A673 (cell line): ENCODE measurements at regions not wholly inside any gene's neighbourhood (a gene's known extent, or its start where the extent isn't known, plus 50 kb on each side); places are given as distances from the start of the nearest gene placed in this dataset.

Experiments
- BruUV-seq: library from RNA; stranded (reverse); fragments of 400-500 nt; replicated peaks from 2 replicates; lab custom pipeline; 2021; lab: Mats Ljungman, UMichigan
- CTCF ChIA-PET: fragments of 300-600 bp; sonication (Branson Sonifier 250); formaldehyde crosslinking; loops from one replicate; lab custom pipeline; 2022; ENCODE audit warnings: antibody characterized with exemption; lab: Charles Lee
- POLR2A ChIA-PET: fragments of 300-600 bp; sonication (Branson Sonifier 250); formaldehyde crosslinking; loops from one replicate; lab custom pipeline; 2022; ENCODE audit warnings: antibody characterized with exemption; ENCODE audit not compliant: low non-redundant PET; lab: Charles Lee
- DNase-seq: peaks from one replicate; pipeline ENCODE4 v3.0.0-alpha.2; 2015; ENCODE audit warnings: low spot score
- H3K27ac ChIP-seq: fragments of 200-600 bp; sonication (generic); 2 replicates; pipeline ENCODE4 v1.5.1; 2016; ENCODE audit warnings: mixed run types, low read depth, mild to moderate bottlenecking, mixed read lengths, antibody characterized with exemption, low read length; ENCODE audit not compliant: poor library complexity, severe bottlenecking
- H3K27me3 ChIP-seq: fragments of 200-600 bp; sonication (generic); replicated peaks from 2 replicates; pipeline ENCODE4 v1.6.1; 2017; ENCODE audit warnings: mixed run types, low read depth, mild to moderate bottlenecking, mixed read lengths, antibody characterized with exemption, low read length; ENCODE audit not compliant: insufficient read depth, poor library complexity
- H3K36me3 ChIP-seq: fragments of 200-600 bp; sonication (generic); 2 replicates; pipeline ENCODE4 v1.6.1; 2016; ENCODE audit warnings: mixed run types, mild to moderate bottlenecking, mixed read lengths, antibody characterized with exemption, low read length; ENCODE audit not compliant: insufficient read depth, poor library complexity, severe bottlenecking
- H3K4me1 ChIP-seq: fragments of 200-600 bp; sonication (generic); 2 replicates; pipeline ENCODE4 v1.6.1; 2017; ENCODE audit warnings: mixed run types, mild to moderate bottlenecking, mixed read lengths, antibody characterized with exemption, low read length; ENCODE audit not compliant: insufficient read depth, poor library complexity, severe bottlenecking
- H3K4me3 ChIP-seq: fragments of 200-600 bp; sonication (generic); 2 replicates; pipeline ENCODE4 v1.5.1; 2016; ENCODE audit warnings: low read depth, mixed run types, mild to moderate bottlenecking, mixed read lengths, low read length; ENCODE audit not compliant: poor library complexity, severe bottlenecking
- H3K9me3 ChIP-seq: fragments of 200-600 bp; sonication (generic); 2 replicates; pipeline ENCODE4 v1.6.1; 2016; ENCODE audit warnings: mixed run types, low read depth, mild to moderate bottlenecking, mixed read lengths, antibody characterized with exemption, low read length; ENCODE audit not compliant: poor library complexity, severe bottlenecking
- EZH2 ChIP-seq: fragments of 200-600 bp; sonication (generic); IDR thresholded peaks from 2 replicates; pipeline ENCODE4 v1.6.1; 2017; ENCODE audit warnings: borderline replicate concordance, low read depth, mild to moderate bottlenecking, mixed read lengths, antibody characterized with exemption, low read length; ENCODE audit not compliant: poor library complexity, severe bottlenecking
- intact Hi-C: fragments of 100-400 bp; cut with micrococcal nuclease; formaldehyde crosslinking; loops from one replicate; pipeline ENCODE4 v1.10.0; 2022; ENCODE audit not compliant: unreplicated experiment
- TF ChIP-seq, protein P1 (sequence below): fragments of 300-800, 200-600 bp; sonication (generic); conservative IDR thresholded peaks from 2 replicates; pipeline ENCODE4 v1.5.1; 2017; ENCODE audit warnings: low read depth, mild to moderate bottlenecking, antibody characterized with exemption, low read length, moderate library complexity, mixed read lengths

DNA sequence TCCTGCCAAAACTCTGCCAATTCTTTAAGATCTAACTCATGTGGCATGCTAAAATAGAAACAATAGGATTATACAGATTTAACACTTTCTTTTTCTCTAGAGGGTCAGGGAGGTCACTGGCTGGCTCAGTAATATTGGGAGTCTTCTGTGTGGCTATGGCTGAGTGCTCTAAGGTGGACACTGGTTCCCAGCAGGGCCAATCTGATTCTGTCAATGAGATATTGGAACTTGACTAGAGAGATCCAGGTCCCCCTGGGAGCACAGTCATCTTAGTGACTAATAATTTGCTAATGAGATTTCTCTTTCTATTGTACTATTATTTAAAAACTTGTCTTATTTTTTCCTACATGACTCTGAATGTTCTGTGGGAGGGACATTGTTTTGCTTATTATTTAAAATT lies 69.1 kb upstream of the ZP4 start:
- intact Hi-C loops: no loop called here
- no peak for DNase-seq
- ChIA-PET CTCF (no interaction called here), POLR2A (no interaction called here)
- H3K9me3 ChIP-seq: no peaks in the 10 kb centered on the region
- H3K27ac ChIP-seq: no peak overlapping the region
- H3K4me1 ChIP-seq: no peaks in the 10 kb centered on the region
- no peaks in the 10 kb centered on the region for H3K27me3 ChIP-seq
- TF ChIP-seq, protein P1, sequence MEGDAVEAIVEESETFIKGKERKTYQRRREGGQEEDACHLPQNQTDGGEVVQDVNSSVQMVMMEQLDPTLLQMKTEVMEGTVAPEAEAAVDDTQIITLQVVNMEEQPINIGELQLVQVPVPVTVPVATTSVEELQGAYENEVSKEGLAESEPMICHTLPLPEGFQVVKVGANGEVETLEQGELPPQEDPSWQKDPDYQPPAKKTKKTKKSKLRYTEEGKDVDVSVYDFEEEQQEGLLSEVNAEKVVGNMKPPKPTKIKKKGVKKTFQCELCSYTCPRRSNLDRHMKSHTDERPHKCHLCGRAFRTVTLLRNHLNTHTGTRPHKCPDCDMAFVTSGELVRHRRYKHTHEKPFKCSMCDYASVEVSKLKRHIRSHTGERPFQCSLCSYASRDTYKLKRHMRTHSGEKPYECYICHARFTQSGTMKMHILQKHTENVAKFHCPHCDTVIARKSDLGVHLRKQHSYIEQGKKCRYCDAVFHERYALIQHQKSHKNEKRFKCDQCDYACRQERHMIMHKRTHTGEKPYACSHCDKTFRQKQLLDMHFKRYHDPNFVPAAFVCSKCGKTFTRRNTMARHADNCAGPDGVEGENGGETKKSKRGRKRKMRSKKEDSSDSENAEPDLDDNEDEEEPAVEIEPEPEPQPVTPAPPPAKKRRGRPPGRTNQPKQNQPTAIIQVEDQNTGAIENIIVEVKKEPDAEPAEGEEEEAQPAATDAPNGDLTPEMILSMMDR: no peak
- no peak for TF ChIP-seq EZH2
- no peaks in the 10 kb centered on the region for H3K36me3 ChIP-seq
- H3K4me3 ChIP-seq: no peak overlapping the region
- BruUV-seq: no TSS peak

DNA sequence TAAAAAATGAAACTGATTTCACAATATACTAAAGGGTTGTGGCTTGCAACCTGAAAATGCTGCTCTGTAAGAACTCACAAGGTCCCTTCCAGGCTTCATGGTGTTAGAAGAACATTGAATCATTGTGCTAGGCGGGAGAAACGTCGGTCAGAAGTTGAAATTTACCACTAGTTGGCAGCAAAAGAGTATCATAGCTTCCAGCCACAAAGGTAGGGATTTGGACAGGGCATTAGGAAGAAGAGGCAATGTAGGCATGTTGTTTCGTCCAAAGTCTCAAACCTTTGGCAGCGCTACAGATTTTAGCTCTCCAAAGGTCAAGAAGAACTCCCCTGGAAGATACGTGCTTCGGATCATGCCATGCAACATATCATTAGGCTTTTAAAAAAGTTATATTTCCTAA lies 62.5 kb upstream of the ZP4 start:
- ChIA-PET CTCF (no interaction called here), POLR2A (no interaction called here)
- Histone ChIP-seq H3K27ac (no peak overlapping the region), H3K9me3 (no peaks in the 10 kb centered on the region), H3K4me1 (no peaks in the 10 kb centered on the region), H3K36me3 (no peaks in the 10 kb centered on the region), H3K4me3 (no peak overlapping the region), H3K27me3 (no peaks in the 10 kb centered on the region)
- TF ChIP-seq, protein P1: no peak
- no peak for TF ChIP-seq EZH2
- DNase-seq: peak; percentile 0
- BruUV-seq: no TSS peak
- intact Hi-C loops: no loop called here
